Iris pigment epithelial cell (primary cell): ENCODE measurements at regions not wholly inside any gene's neighbourhood (a gene's known extent, or its start where the extent isn't known, plus 50 kb on each side); places are given as distances from the start of the nearest gene placed in this dataset.
"Not testable (repeated sequence)": the region's sequence is repeated elsewhere in the genome, so short reads cannot be mapped to it uniquely, and the experiment has no call there.

Source experiments
- DNase-seq: peaks from one replicate; pipeline ENCODE4 v3.0.0-alpha.2; 2011; ENCODE audit warnings: low read depth

- no peak for DNase-seq
Observed at GRCh38 chr2:239602290-239603282, 201.8 kb upstream of the HDAC4 start.

- DNase-seq = no peak
Observed at GRCh38 chr2:239601880-239602279, 201.1 kb upstream of the HDAC4 start.

- DNase-seq = no peak
Observed at GRCh38 chr2:239601201-239601851, 200.5 kb upstream of the HDAC4 start.

DNA sequence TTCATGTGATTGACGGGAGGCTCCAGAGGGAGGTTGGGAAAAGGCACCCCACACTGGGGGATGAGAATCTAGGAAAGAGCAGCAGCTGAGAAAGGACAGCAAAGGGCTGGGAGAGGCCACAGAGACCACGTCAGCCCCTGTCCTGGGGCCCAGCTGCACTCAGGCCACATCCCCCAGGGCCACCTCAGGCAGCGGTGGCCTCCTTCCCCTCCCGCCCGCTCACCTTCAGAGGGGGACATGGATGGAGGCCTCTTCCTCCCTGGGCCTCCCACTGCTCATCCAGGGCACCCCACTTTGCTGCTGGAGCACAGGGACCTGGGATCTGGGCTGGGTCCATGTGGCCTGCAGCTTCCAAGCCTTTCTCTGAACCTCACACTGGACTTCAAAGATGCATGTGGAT is 199.8 kb upstream of the HDAC4 start:
- DNase-seq = no peak

GRCh38 chr2:239600001-239600593 is 199.3 kb upstream of the HDAC4 start:
- DNase-seq = no peak

DNA sequence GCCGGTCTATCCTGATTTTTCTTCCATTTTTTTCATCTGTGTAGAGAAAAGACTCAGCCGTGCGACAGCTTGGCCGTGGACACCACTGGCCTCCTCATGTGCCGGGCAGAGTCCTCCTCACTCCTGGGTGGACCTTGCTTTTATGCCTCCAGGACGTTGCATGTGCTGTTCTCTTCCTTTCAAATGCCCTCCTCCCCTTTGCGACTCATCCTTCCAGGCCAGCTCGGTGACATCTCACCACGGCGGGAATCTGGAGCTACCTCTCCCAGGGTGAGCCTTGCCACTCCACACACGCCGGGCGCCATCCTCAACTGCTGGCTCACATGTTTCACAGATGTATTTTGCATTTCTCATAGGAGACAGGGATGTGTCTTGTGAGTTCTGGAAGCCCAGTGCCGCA is 198.5 kb upstream of the HDAC4 start:
- DNase-seq = no peak

DNA sequence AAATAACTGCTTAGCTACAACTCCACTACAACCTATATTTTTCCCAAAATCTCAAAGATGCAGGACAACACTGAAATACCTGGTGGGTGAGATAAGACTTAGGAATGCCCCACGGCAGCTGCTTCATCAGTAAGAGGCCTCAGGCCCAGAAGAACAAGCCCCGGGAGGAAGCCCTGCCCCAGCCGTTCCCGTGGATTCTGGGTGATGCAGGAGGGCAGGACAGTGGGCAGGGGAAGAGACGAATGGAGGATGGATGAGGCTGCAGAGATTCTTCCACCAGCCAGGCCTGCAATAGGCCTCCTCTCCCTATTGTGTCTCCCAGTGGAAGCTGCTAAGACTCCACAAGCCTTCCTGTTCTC is 197.9 kb upstream of the HDAC4 start:
- no peak for DNase-seq

- no peak for DNase-seq
Observed at GRCh38 chr2:239598011-239598731, 197.4 kb upstream of the HDAC4 start.

DNA sequence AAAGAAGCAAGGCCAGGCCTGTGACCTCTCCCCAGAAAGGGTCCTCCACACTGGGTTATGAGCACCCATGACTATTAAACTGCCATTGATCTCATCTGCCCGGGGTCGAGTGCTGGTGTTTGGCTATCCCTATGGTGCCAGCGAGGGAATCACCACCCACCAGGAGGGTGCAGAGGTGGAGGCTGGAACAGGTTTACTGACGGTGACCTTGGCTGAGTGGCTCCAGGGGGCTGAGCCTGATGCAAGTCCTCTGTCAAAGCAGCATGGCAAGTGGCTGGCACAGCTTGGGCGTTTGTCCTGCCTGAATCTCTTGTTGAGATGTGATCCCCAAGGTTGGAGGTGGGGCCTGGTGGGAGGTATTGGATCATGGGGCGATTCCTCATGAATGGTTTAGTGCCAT is 196.4 kb upstream of the HDAC4 start:
- DNase-seq = no peak

DNA sequence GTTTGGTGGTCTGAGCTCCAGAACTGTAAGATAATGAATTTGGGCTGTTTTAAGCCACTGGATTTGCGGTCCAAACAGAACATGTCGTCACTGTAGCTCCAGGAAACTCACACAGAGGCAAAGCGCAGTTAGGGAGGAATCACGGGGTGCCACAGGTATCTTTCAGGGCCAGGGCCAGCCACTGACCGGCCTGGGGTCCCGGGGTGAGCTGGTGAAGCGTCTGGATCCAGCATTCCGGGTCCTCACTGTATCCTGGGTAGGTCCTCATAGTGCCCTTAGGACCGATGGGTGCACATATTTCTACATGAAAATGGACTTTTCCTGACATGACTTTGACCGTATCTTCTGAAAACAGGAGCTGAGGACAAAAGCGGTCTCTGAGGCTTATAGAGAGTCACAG is 196.0 kb upstream of the HDAC4 start:
- no peak for DNase-seq

DNA sequence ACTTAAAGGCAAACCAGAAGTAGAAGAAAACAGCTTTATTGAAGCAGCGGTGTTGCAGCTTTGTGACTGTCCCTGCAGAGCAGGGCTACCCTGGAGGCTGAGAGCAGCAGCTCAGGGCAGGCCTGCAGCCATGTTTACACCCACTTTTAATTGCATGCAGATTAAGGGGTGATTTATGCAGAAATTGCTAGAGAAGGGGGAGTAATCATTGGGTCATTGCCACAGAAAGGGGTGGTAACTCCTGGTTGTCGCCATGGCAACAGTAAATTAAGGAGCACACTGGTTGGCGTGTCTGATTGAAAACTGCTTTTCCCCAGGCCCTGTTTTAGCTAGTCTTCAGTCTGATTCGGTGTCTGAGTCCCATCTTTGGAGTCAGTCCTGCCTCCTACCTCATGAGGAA is 195.4 kb upstream of the HDAC4 start:
- no peak for DNase-seq

DNA sequence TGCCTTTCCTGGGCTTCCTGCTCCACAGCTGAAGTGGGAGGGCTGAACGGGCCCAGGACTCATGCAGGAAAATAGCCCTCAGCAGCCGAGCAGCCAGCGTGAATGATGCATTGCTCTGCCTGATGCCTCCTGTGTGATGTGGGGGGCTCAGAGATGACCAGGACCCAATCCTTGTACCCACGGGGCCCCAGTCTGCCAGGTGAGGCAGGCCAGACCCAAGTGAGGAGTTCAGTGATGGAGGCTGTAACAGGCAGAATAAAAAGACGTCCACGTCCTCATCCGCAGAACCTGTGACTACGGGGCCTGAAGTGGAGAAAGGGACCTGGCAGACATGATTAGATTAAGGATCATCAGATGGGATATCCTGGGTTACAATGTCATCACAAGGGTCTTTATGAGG is 194.9 kb upstream of the HDAC4 start:
- no peak for DNase-seq

- no peak for DNase-seq
Observed at GRCh38 chr2:239594772-239595608, 194.2 kb upstream of the HDAC4 start.

GRCh38 chr2:239594019-239594771 is 193.4 kb upstream of the HDAC4 start:
- DNase-seq = no peak

- DNase-seq = no peak
Observed at GRCh38 chr2:239593455-239593854, 192.6 kb upstream of the HDAC4 start.

DNA sequence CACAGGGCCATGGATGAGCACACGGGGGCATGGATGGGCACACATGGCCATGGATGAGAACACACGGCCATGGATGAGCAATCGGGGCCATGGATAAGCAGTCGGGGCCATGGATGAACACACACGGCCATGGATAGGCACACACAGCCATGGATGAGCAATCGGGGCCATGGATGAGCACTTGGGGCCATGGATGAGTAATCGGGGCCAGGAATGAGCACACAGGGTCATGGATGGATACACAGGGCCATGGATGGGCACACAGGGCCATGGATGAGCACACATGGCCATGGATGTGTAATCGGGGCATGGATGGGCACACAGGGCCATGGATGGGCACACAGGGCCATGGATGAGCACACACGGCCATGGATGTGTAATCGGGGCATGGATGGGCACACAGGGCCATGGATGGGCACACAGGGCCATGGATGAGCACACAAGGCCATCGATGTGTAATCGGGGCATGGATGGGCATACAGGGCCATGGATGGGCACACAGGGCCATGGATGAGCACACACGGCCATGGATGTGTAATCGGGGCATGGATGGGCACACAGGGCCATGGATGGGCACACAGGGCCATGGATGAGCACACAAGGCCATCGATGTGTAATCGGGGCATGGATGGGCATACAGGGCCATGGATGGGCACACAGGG is 191.9 kb upstream of the HDAC4 start:
- DNase-seq = not testable (repeated sequence)

- DNase-seq = no peak
Observed at GRCh38 chr2:239590995-239591915, 190.4 kb upstream of the HDAC4 start.

DNA sequence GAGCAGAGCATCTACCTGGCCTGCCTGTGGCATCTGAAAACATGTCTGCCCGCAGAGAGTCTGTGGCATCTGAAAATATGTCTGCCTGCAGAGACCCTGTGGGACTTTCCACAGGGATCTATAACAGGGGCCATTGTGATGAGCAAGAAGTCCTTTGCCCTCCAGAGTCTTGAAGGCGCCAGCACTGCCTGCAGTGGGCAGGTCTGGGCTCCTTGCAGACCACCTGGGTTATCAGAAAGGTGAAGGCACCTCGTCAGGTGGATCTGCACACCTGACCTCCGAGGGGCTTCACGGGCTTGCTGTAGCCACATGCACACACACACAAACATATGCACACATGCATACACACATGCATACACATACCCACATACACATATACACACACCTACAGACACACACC is 189.5 kb upstream of the HDAC4 start:
- DNase-seq = no peak

- no peak for DNase-seq
Observed at GRCh38 chr2:239589833-239590232, 189.0 kb upstream of the HDAC4 start.
